SW 1271 (cell line): ENCODE measurements at regions not wholly inside any gene's neighbourhood (a gene's known extent, or its start where the extent isn't known, plus 50 kb on each side); places are given as distances from the start of the nearest gene placed in this dataset.
A peak's percentile ranks its signal among the peaks of the same experiment; 100 is the strongest.
"Not testable (repeated sequence)": the region's sequence is repeated elsewhere in the genome, so short reads cannot be mapped to it uniquely, and the experiment has no call there.

Experiments
- DNase-seq, 2 experiments: peaks; one replicate each; lab custom pipeline; 2025; lab: John Stamatoyannopoulos, UW

DNA sequence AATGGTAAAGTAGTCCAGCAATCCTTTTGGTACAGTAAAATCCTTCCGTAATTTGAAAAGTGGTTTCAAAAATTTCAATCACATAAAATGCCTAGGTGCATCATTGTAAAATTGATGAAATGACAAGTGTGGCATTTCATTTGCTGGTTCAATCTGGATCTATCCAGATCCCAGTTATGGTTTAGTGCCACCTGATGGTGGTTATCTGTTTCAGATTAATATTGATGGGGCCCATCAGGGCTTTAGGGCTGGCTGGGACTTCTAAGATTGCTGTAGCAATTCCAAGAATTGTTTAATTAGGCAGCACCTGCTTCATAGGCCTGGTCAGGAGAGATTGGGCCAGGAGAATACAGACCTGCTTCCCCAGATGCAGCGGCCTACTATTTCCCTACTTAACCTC, 55.5 kb upstream of the PIK3C3 start:
- peak in 1 of 2 experiments; percentile 1 for DNase-seq

- DNase-seq = no peak
Observed at GRCh38 chr18:41893432-41893831, 61.6 kb upstream of the PIK3C3 start.

DNA sequence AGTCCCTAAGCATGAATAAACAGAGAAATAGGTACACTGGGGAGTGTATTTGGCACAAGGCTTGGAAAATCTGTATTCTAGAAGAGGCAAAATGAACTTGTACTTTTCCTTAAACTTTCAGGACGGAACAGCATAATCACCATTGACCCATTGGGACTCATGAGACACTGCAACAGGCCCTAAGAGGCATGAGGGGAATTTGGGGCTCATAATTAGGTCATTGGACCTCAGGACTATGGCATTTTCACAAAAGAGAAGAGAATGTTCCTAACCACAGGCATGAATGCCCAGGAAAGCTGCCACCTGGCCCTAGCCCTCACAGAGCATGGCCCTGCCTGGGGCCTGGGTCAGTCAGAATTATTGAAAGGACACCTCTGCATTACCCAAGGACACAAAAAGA, 67.9 kb upstream of the PIK3C3 start:
- DNase-seq = no peak

DNA sequence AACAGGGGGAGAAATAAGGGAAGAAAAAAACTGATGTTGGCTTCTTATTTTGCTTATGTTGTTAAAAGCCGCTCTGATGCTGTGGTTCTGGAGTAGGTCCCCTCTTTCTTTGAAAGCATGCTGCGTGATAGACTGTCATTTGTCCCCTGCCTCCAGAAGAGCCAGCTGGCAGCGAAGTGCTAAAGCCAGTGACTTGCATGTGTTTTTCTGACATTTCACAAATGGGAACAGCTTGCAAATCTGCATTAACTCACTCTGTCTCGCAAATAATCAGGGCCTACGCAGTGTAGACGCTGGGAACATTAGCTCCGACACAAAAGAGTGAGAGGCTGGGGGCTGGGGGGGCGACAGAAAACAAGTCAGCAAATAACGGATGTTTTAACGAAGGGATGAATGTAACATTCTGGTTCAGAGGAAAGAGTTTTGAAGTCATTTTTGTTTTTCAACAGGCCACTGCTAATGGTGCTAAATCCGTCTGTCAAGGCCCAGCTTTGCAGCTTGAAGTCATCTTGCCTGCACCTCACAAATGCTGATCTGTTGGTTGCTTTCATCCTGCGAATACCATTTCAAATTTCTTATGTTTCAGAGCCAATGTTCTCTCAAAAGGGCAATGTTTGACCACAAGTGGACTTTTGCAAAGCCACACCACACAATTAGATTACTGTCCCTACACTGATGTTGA, 68.8 kb upstream of the PIK3C3 start:
- no peak for DNase-seq

DNA sequence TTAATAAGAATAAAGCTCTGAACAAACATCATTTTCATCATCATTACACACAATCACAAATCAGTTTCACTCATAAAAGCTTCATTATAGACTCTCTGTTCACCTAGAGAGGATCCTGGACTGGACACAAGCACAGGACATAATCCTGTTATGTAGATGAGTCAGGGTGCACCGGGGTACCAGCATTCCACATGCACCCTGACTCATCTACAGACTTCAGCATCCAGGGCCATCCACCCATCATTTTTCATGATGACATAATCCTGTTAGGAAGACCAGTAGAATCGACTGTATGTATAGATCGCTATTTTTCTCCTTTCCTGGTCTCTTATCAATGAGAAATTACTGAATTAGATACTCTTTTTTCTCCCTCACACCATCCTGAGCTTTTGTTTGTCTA, 73.7 kb upstream of the PIK3C3 start:
- DNase-seq = no peak

- DNase-seq = no peak
Observed at GRCh38 chr18:41879256-41879655, 75.8 kb upstream of the PIK3C3 start.

GRCh38 chr18:41875094-41875780, 79.8 kb upstream of the PIK3C3 start:
- DNase-seq = peak in 1 of 2 experiments; percentile 38

DNA sequence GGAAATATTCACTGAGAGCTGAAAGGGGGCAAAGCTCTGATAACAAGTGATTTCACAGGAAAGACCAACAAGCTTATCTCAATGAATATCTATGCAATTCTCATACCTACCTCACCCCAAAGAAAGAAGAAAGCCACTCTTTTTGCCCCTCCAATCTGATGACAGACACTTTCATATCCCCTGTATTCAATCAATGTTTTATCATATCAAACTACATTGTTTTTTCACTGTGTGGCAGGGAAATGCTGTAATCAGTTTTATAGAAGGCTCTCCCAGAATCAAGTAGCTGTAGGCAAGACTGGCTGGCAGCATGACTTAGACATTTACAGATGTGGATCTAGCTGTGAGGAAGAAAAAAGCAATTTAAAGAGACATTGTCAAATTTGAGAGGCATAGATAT, 81.3 kb upstream of the PIK3C3 start:
- DNase-seq = no peak

DNA sequence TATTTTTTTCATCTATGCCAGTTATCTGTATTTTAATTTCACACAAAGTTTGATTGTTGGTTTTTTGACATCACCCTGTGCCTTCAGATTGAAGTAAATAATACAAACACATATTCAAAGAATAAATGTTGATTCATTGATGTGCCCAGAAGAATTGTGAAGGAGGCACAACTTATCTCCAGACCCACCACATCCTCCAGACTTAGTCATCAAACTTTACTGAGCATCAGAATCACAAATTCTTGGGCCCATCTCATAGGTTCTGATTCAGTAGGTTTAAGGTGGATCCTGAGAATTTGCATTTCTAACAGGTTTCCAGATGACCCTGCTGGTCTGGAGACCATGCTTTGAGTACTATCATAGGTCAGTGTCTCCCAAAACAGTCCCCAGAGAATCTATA, 82.8 kb upstream of the PIK3C3 start:
- DNase-seq = no peak

- no peak for DNase-seq
Observed at GRCh38 chr18:41871229-41872000, 83.6 kb upstream of the PIK3C3 start.

- peak in 1 of 2 experiments; percentile 8 for DNase-seq
Observed at GRCh38 chr18:41870817-41871216, 84.2 kb upstream of the PIK3C3 start.

DNA sequence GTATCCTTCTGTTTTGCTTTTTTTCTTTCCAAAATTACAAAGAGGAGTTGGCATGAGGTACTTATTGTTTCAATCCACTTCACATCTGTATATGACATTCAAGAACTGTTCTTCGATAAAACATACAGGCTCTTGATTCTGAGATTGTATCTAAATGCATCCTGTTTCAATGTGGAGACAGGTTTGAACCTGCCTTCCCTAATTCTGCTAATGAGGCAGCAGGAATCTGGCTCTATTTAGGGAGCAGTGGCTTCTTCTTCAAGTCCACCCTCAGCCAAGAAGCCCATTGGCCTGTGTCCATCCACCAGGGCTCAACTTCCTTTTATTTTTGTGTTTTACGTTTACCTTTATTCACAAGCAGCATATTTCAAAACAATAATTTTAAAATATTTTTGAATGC, 84.8 kb upstream of the PIK3C3 start:
- DNase-seq = no peak

DNA sequence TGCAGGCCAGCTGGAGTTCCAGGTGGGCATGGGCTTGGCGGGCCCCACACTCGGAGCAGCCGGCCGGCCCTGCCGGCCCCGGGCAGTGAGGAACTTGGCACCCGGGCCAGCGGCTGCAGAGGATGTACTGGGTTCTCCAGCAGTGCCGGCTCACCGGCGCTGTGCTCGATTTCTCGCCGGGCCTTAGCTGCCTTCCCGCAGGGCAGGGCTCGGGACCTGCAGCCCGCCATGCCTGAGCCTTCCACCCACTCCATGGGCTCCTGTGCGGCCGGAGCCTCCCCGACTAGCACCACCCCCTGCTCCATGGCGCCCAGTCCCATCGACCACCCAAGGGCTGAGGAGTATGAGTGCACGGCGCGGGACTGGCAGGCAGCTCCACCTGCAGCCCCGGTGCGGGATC, 89.2 kb upstream of the PIK3C3 start:
- DNase-seq = not testable (repeated sequence)

DNA sequence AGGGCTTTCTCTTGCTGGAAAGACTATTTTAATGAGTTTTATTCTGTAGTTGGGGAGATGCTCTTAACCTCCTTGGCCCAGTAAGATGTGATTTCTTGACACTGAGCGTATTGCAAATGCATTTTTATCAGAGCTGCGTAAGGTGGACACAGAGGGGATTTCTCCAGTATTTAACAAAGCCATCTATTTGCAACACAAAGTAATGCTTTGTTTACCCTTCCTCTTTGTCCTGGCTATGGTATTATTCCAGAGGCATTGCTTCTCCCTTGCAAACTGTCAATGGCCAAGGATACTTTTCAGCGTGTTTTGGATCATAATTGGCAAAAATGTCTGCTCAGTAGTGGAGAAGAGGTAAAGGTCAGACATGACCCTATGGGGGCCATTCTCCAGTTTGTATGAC, 90.8 kb upstream of the PIK3C3 start:
- no peak for DNase-seq

GRCh38 chr18:41862921-41863320, 92.1 kb upstream of the PIK3C3 start:
- no peak for DNase-seq

GRCh38 chr18:41860987-41861386, 94.0 kb upstream of the PIK3C3 start:
- no peak for DNase-seq

DNA sequence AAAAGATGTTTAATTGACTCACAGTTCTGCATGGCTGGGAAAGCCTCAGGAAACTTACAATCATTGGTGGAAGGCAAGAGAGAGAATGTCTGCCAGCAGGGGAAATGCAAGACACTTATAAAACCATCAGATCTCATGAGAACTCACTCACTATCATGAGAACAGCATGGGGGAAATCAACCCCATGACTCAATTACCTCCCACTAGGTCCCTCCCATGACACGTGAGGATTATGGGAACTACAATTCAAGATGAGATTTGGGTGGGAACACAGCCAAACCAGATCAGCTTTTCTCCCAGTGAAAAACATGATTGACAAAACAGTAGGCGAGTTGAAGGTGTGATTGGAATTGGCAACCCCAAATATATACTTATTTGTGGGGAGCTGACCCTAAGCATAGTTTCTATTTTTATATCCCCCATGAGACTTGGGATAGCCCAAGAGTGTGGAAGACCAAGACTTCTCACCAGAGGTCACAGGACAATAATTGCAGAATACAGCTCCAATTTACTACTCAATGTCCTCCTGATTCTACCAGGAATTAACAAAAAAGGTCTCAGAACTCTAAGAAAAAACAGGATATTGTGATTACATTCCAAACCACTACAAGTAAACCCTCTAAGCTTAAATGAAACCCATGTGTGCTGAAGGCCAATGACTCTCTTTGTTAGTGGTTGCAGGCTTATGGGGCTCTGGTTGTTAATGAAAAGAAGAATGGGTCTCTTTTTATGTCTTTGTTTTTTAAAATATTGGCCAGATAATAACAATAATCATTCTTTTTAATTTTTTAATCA, 96.1 kb upstream of the PIK3C3 start:
- DNase-seq = no peak

- no peak for DNase-seq
Observed at GRCh38 chr18:41853280-41853679, 101.8 kb upstream of the PIK3C3 start.

DNA sequence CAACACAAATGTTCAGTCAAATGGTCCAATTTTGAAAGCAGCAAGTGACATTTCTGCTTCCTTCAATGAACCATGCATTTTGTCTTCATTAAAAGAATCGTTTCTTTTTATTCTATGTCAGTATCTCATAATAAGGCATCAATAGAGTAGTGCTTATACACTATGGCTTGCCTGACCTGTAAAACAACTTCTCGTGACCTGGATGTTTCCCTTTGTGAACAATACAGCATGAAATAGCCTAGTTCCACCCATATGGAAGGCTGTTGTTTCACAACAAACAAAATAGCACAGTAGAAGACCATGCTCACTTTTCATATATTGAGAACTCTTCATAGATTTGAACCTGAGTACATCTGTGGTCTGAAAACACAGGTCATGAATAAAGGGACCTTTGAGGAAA, 104.3 kb upstream of the PIK3C3 start:
- DNase-seq = no peak

- DNase-seq = no peak
Observed at GRCh38 chr18:41849632-41850031, 105.4 kb upstream of the PIK3C3 start.

GRCh38 chr18:41845563-41845962, 109.5 kb upstream of the PIK3C3 start:
- no peak for DNase-seq

DNA sequence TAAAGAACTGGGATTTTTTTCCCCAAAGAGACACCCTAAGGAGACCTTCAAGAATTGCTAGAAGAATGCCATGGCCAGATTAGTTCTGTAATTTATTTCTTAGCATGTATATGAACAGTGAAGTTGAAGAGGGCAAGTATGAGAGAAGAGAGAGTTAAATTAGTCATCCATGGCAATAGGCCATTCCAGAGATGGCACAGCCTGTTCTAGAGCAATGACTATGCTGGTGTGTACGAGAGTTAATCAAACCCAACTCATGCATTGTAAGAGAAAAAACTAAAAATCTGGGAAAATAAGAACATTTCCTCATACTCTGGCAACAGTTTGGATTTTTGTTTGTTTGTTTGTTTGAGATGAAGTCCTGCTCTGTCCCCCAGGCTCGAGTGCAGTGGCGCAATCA, 112.1 kb upstream of the PIK3C3 start:
- DNase-seq = no peak
